Trophoblast cell (in vitro differentiated cells and primary cell): ENCODE measurements at regions not wholly inside any gene's neighbourhood (a gene's known extent, or its start where the extent isn't known, plus 50 kb on each side); places are given as distances from the start of the nearest gene placed in this dataset.
"Not testable (repeated sequence)": the region's sequence is repeated elsewhere in the genome, so short reads cannot be mapped to it uniquely, and the experiment has no call there.

Experiments used
- DNase-seq, 2 donors: peaks; one replicate each; pipeline ENCODE4 v3.0.0-alpha.2; 2016
- H2AFZ ChIP-seq: 2 replicates; pipeline ENCODE4 v1.6.1; 2013; ENCODE audit warnings: low read length, moderate library complexity, mild to moderate bottlenecking; ENCODE audit not compliant: insufficient read depth, poor library complexity
- H2AK5ac ChIP-seq: 2 replicates; pipeline ENCODE4 v1.6.1; 2013; ENCODE audit warnings: mild to moderate bottlenecking, low read length
- H2BK120ac ChIP-seq: 2 replicates; pipeline ENCODE4 v1.6.1; 2013; ENCODE audit warnings: low read length, mild to moderate bottlenecking, moderate library complexity; ENCODE audit not compliant: insufficient read depth, poor library complexity
- H2BK12ac ChIP-seq: 2 replicates; pipeline ENCODE4 v1.6.1; 2013; ENCODE audit warnings: mild to moderate bottlenecking, low read length, moderate library complexity
- H2BK5ac ChIP-seq: 2 replicates; pipeline ENCODE4 v1.6.1; 2013; ENCODE audit warnings: low read length, low read depth, moderate library complexity, mild to moderate bottlenecking; ENCODE audit not compliant: poor library complexity
- H3K14ac ChIP-seq: 2 replicates; pipeline ENCODE4 v1.6.1; 2013; ENCODE audit warnings: mild to moderate bottlenecking, low read length
- H3K18ac ChIP-seq: 2 replicates; pipeline ENCODE4 v1.6.1; 2013; ENCODE audit warnings: mild to moderate bottlenecking, low read length
- H3K23ac ChIP-seq: 2 replicates; pipeline ENCODE4 v1.6.1; 2013; ENCODE audit warnings: low read length
- H3K27ac ChIP-seq: 2 replicates; pipeline ENCODE4 v1.5.1; 2013; ENCODE audit warnings: low read depth, mild to moderate bottlenecking, inconsistent platforms, low read length, moderate library complexity
- H3K27me3 ChIP-seq: 2 replicates; pipeline ENCODE4 v1.6.1; 2013; ENCODE audit warnings: inconsistent platforms, mild to moderate bottlenecking, low read length, moderate library complexity; ENCODE audit not compliant: insufficient read depth
- H3K36me3 ChIP-seq, 2 experiments: 1 replicate in 1 of 2; 2 replicates in 1 of 2; pipeline ENCODE4 v1.6.1; 2013; ENCODE audit warnings: low read length in 2 of 2, mild to moderate bottlenecking in 2 of 2, moderate library complexity in 1 of 2; ENCODE audit not compliant: insufficient read depth in 2 of 2, control insufficient read depth in 1 of 2
- H3K4ac ChIP-seq: 2 replicates; pipeline ENCODE4 v1.6.1; 2013; ENCODE audit warnings: low read depth, mild to moderate bottlenecking, low read length, moderate library complexity
- H3K4me1 ChIP-seq, 2 experiments: 1 replicate in 1 of 2; 2 replicates in 1 of 2; pipeline ENCODE4 v1.6.1; 2013; ENCODE audit warnings: low read length in 2 of 2, mild to moderate bottlenecking in 2 of 2, moderate library complexity in 1 of 2; ENCODE audit not compliant: insufficient read depth in 2 of 2, control insufficient read depth in 1 of 2
- H3K4me2 ChIP-seq: 2 replicates; pipeline ENCODE4 v1.6.1; 2013; ENCODE audit warnings: inconsistent platforms, mild to moderate bottlenecking, low read length, moderate library complexity
- H3K4me3 ChIP-seq: 2 replicates; pipeline ENCODE4 v1.5.1; 2013; ENCODE audit warnings: mild to moderate bottlenecking, low read depth, low read length, inconsistent platforms
- H3K79me1 ChIP-seq: one replicate; pipeline ENCODE4 v1.6.1; 2013; ENCODE audit warnings: low read length
- H3K79me2 ChIP-seq: 2 replicates; pipeline ENCODE4 v1.6.1; 2013; ENCODE audit warnings: low read length, mild to moderate bottlenecking; ENCODE audit not compliant: control insufficient read depth, insufficient read depth, poor library complexity
- H3K9ac ChIP-seq: 2 replicates; pipeline ENCODE4 v1.6.1; 2013; ENCODE audit warnings: mild to moderate bottlenecking, low read length
- H3K9me3 ChIP-seq: 2 replicates; pipeline ENCODE4 v1.6.1; 2013; ENCODE audit warnings: low read depth, mild to moderate bottlenecking, control low read depth, inconsistent platforms, low read length; ENCODE audit not compliant: insufficient read depth
- H4K12ac ChIP-seq: 2 replicates; pipeline ENCODE4 v1.6.1; 2013; ENCODE audit warnings: low read depth, mild to moderate bottlenecking, low read length, moderate library complexity
- H4K8ac ChIP-seq: 2 replicates; pipeline ENCODE4 v1.6.1; 2013; ENCODE audit warnings: low read depth, mild to moderate bottlenecking, low read length, moderate library complexity
- H4K91ac ChIP-seq: one replicate; pipeline ENCODE4 v1.6.1; 2013; ENCODE audit warnings: low read depth, mild to moderate bottlenecking, low read length, moderate library complexity
- WGBS: extraction: QIAGEN DNeasy Blood & Tissue Kit; methylation state at CpG from one replicate; pipeline ENCODE4 v1.1.7; 2013; ENCODE audit warnings: missing lambda C conversion rate; ENCODE audit not compliant: insufficient read length, insufficient coverage; ENCODE audit errors: extremely low coverage; 5-methylcytosine and 5-hydroxymethylcytosine counted together

DNA sequence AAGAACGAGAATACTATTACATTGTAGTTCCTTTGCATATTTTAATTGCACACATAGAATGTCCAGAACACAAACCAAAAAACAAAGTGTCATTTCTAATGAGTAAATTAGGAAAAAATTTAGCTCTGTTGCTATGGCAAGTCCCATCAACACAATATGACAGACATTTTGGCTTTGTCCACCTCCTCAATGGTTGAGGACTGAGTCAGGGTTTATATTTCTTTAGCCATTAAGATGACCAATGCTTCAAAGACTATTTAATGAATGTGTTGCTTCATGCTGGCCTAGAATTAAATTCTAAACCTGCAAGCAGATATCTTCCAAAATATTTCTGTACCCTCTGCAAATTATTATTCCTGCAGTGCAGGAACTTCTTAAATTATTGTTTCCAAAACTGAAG lies 719.2 kb downstream of the NTRK3 start:
- Histone ChIP-seq H3K14ac (no peak overlapping the region), H2AFZ (no peak overlapping the region), H3K79me1 (no peaks in the 10 kb centered on the region), H3K4me3 (no peak overlapping the region), H3K9me3 (no peaks in the 10 kb centered on the region), H3K4me2 (no peak overlapping the region), H3K4me1 (no peaks in the 10 kb centered on the region), H3K27ac (no peak overlapping the region), H2BK120ac (no peak overlapping the region), H3K9ac (no peak overlapping the region), H4K8ac (no peak overlapping the region), H3K4ac (no peak overlapping the region), H3K23ac (no peak overlapping the region), H4K12ac (no peak overlapping the region), H3K36me3 (no peaks in the 10 kb centered on the region), H4K91ac (no peak overlapping the region), H2AK5ac (no peak overlapping the region), H3K27me3 (no peaks in the 10 kb centered on the region), H3K18ac (no peak overlapping the region), H2BK5ac (no peak overlapping the region), H2BK12ac (no peak overlapping the region), H3K79me2 (no peaks in the 10 kb centered on the region)
- no peak for DNase-seq
- WGBS: no CpG with 5 or more reads among the region's 1 CpG

DNA sequence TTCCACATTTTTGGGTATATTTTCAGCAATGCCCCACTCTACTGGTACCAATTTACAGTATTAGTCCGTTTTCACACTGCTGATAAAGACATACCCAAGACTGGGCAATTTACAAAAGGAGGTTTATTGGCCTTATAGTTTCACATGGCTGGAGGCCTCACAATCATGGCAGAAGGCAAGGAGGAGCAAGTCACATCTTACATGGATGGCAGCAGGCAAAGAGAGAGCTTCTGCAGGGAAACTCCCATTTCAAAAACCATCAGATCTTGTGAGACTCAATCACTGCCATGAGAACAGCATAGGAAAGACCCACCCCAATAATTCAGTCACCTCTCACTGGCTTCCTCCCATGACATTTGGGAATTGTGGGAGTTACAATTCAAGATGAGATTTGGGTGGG lies 722.9 kb downstream of the NTRK3 start:
- H4K91ac ChIP-seq, H3K18ac ChIP-seq: not testable (repeated sequence)

DNA sequence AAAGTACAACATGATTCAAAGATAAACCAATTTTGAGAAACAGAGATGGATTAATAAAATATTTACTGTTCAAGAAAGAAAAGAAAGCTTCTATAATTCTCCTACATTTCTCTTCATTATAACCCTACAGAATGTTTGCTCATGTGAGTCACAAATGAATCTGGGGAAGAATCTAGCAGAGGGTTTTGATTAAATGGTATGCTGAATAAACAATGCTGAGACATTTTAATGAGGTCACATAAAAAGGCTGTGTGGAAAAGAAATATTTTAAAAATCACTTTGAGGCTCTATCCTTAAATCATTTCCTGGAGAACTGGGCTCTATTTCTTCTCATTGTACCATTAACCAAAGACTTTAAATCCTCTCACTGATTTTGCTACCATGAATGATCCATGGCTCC lies 727.7 kb downstream of the NTRK3 start:
- Histone ChIP-seq H3K79me2 (no peaks in the 10 kb centered on the region), H4K12ac (no peak overlapping the region), H3K4me3 (no peak overlapping the region), H3K9ac (no peak overlapping the region), H2AFZ (no peak overlapping the region), H4K8ac (no peak overlapping the region), H3K18ac (no peak overlapping the region), H3K36me3 (no peaks in the 10 kb centered on the region), H3K4ac (no peak overlapping the region), H3K27me3 (no peaks in the 10 kb centered on the region), H3K4me1 (peaks cover 0 to 5% of the 10 kb centered on the region in 2 experiments), H2AK5ac (no peak overlapping the region), H3K79me1 (no peaks in the 10 kb centered on the region), H3K14ac (no peak overlapping the region), H4K91ac (no peak overlapping the region), H3K27ac (no peak overlapping the region), H3K23ac (no peak overlapping the region), H2BK5ac (no peak overlapping the region), H3K9me3 (no peaks in the 10 kb centered on the region), H2BK120ac (no peak overlapping the region), H2BK12ac (no peak overlapping the region), H3K4me2 (no peak overlapping the region)
- no peak for DNase-seq

More for the DNA sequence above, 722.9 kb downstream of the NTRK3 start:
- H4K12ac ChIP-seq, H2BK12ac ChIP-seq, H2BK5ac ChIP-seq, DNase-seq, H3K9ac ChIP-seq, H4K8ac ChIP-seq, H3K9me3 ChIP-seq, H3K36me3 ChIP-seq, H2BK120ac ChIP-seq, H3K4me2 ChIP-seq, H3K79me1 ChIP-seq, H3K4me3 ChIP-seq, H3K14ac ChIP-seq, H3K27ac ChIP-seq, H3K4me1 ChIP-seq, H3K23ac ChIP-seq, H3K4ac ChIP-seq, H3K27me3 ChIP-seq, H2AFZ ChIP-seq, H2AK5ac ChIP-seq, H3K79me2 ChIP-seq: not testable (repeated sequence)
- WGBS: no CpG with 5 or more reads among the region's 1 CpG

GRCh38 chr15:87527875-87528274 lies 728.7 kb downstream of the NTRK3 start:
- no peak overlapping the region for H2AK5ac ChIP-seq
- no CpG with 5 or more reads among the region's 2 CpGs for WGBS
- H3K27me3 ChIP-seq: no peaks in the 10 kb centered on the region
- peaks cover 0 to 5% of the 10 kb centered on the region in 2 experiments for H3K4me1 ChIP-seq
- H4K12ac ChIP-seq: no peak overlapping the region
- no peak overlapping the region for H2BK12ac ChIP-seq
- H3K4ac ChIP-seq: no peak overlapping the region
- no peak overlapping the region for H3K4me2 ChIP-seq
- no peak overlapping the region for H2BK120ac ChIP-seq
- H3K18ac ChIP-seq: no peak overlapping the region
- no peaks in the 10 kb centered on the region for H3K79me2 ChIP-seq
- no peak overlapping the region for H2AFZ ChIP-seq
- no peak overlapping the region for H2BK5ac ChIP-seq
- H3K27ac ChIP-seq: no peak overlapping the region
- no peak overlapping the region for H3K23ac ChIP-seq
- H3K14ac ChIP-seq: no peak overlapping the region
- no peak overlapping the region for H4K8ac ChIP-seq
- H3K9ac ChIP-seq: no peak overlapping the region
- DNase-seq: no peak
- H3K9me3 ChIP-seq: no peaks in the 10 kb centered on the region
- H3K4me3 ChIP-seq: no peak overlapping the region
- H3K79me1 ChIP-seq: no peaks in the 10 kb centered on the region
- no peak overlapping the region for H4K91ac ChIP-seq
- H3K36me3 ChIP-seq: no peaks in the 10 kb centered on the region
